AG10803 (cell line): ENCODE measurements at regions not wholly inside any gene's neighbourhood (a gene's known extent, or its start where the extent isn't known, plus 50 kb on each side); places are given as distances from the start of the nearest gene placed in this dataset.

ENCODE experiments used
- DNase-seq: peaks from one replicate; pipeline ENCODE4 v3.0.0; 2010; ENCODE audit warnings: low read depth
- H3K4me3 ChIP-seq: 2 replicates; pipeline ENCODE4 v1.5.1; 2011; ENCODE audit warnings: mild to moderate bottlenecking, low read length, control low read depth
- TF ChIP-seq, protein P1 (sequence below): conservative IDR thresholded peaks from 2 replicates; pipeline ENCODE4 v1.5.1; 2011; ENCODE audit warnings: mild to moderate bottlenecking, low read length, control low read depth, inconsistent platforms

DNA sequence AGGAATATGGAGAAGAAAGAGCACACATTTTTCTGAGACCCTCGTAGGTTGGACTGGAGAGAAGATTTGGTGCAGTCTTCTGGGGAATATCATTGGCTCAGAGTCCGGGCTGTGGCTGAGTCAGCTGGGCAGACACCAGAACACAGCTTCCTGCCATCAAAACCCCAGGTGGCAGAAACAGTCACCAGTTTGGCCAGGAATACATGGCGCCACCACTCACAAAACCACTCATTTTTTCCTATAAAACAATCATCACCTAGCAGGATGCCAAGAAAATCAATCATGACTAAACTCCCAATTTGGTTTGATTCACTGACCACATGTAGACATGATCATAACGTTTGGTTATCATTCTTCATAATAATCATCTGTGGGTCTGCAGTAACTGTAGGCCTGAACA is 178.1 kb upstream of the PBX1 start:
- H3K4me3 ChIP-seq = no peak overlapping the region
- DNase-seq = peak; percentile 42

GRCh38 chr1:164382384-164382783 is 176.6 kb upstream of the PBX1 start:
- H3K4me3 ChIP-seq = no peak overlapping the region
- no peak for DNase-seq
- TF ChIP-seq, protein P1, sequence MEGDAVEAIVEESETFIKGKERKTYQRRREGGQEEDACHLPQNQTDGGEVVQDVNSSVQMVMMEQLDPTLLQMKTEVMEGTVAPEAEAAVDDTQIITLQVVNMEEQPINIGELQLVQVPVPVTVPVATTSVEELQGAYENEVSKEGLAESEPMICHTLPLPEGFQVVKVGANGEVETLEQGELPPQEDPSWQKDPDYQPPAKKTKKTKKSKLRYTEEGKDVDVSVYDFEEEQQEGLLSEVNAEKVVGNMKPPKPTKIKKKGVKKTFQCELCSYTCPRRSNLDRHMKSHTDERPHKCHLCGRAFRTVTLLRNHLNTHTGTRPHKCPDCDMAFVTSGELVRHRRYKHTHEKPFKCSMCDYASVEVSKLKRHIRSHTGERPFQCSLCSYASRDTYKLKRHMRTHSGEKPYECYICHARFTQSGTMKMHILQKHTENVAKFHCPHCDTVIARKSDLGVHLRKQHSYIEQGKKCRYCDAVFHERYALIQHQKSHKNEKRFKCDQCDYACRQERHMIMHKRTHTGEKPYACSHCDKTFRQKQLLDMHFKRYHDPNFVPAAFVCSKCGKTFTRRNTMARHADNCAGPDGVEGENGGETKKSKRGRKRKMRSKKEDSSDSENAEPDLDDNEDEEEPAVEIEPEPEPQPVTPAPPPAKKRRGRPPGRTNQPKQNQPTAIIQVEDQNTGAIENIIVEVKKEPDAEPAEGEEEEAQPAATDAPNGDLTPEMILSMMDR = no peak

More for the DNA sequence above, 178.1 kb upstream of the PBX1 start:
- TF ChIP-seq, protein P1 = no peak

DNA sequence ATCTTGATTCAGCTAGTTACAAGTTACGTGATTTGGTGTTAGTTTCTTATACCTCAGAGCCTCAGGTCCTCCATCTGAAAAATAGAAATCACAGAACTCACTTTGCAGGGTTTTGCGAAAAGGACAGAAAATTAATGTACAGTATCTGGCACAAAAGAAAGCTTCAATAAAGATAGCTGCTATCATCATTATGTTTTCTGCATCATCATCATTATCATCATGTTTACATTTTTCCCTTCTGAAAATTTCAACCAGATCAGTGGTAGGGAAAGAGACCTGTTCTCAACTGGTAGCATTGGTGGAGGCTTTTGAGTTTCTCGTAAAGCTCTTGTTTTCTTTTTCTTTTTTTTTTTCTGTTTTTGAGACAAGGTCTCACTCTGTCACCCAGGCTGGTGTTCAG is 174.7 kb upstream of the PBX1 start:
- TF ChIP-seq, protein P1 = no peak
- H3K4me3 ChIP-seq = no peak overlapping the region
- DNase-seq = no peak

DNA sequence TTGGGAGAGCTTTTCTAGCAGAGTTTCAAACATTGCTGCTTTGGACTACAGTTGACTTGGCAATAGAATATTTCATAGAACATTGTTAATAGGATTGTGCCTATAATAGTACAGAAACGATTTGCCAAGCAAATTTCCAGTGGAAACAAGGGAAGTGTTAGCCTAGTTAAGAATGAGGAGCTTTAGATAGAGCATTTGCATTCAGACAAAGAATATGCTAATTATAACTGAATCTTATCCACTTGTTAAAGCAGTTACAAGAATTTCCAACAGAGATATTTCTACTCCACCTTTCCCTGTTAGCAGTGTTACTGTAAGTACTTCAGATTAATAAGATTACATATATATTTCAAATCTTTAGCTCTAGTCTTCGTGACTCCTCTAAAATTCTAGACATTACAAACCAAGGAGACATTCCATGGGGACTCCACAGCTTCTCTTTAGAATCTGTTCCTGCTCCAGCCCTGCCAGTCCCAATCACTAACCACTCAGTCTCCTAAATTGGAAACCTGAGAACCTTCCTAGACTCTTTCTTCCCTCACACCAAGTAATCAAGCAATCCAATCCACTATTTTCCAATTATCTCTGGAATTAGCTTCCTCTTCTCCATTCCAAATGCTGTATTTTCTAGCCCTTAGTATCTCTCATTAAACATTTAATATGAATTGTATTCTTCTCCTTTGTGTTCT is 141.8 kb upstream of the PBX1 start:
- no peak overlapping the region for H3K4me3 ChIP-seq
- no peak for DNase-seq
- TF ChIP-seq, protein P1 = no peak

DNA sequence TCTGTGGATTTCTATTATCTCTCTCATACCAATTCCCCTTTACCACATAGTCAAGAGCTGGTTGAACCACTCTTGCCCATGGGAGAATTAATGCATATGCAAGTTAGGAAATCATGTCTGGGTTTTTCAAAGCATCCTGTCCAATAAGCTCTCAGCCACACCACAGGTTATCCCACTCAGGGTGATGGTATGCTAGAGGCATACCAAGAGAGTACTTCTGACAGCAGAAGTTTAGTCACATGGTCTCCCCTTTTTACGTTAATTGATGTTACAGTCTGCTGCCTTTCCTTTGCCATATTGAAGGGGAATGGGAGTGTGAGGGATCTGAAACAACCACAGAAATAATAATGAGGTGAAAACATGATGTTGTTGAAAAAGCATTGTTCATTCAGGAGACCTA is 135.8 kb upstream of the PBX1 start:
- TF ChIP-seq, protein P1 = no peak
- no peak overlapping the region for H3K4me3 ChIP-seq

GRCh38 chr1:164433141-164433817 is 125.7 kb upstream of the PBX1 start:
- TF ChIP-seq, protein P1 = no peak
- DNase-seq = no peak
- H3K4me3 ChIP-seq = no peak overlapping the region

More for the DNA sequence above, 135.8 kb upstream of the PBX1 start:
- DNase-seq = peak; percentile 10

- TF ChIP-seq, protein P1 = no peak
- no peak for DNase-seq
Observed at GRCh38 chr1:164433818-164434170, 125.2 kb upstream of the PBX1 start.

More at GRCh38 chr1:164433818-164434170, 125.2 kb upstream of the PBX1 start:
- H3K4me3 ChIP-seq = no peak overlapping the region
